Suprapubic skin (tissue), 4 donors: ENCODE measurements at regions not wholly inside any gene's neighbourhood (a gene's known extent, or its start where the extent isn't known, plus 50 kb on each side); places are given as distances from the start of the nearest gene placed in this dataset.

Experiments
- DNase-seq, 2 donors: peaks; one replicate each; pipeline ENCODE4 v3.0.0-alpha.2; 2019; ENCODE audit warnings: low spot score in 2 of 2
- H3K27ac ChIP-seq: fragments of 200-600 bp; sonication (generic); one replicate; pipeline ENCODE4 v1.5.1; 2019
- H3K27me3 ChIP-seq: fragments of 200-600 bp; sonication (generic); one replicate; pipeline ENCODE4 v1.5.1; 2019
- H3K36me3 ChIP-seq: fragments of 200-600 bp; sonication (generic); one replicate; pipeline ENCODE4 v1.5.1; 2019
- H3K4me1 ChIP-seq: fragments of 200-600 bp; sonication (generic); one replicate; pipeline ENCODE4 v1.5.1; 2019
- H3K4me3 ChIP-seq: fragments of 200-600 bp; sonication (generic); one replicate; pipeline ENCODE4 v1.5.1; 2019; ENCODE audit warnings: mild to moderate bottlenecking
- H3K9me3 ChIP-seq: fragments of 200-600 bp; sonication (generic); one replicate; pipeline ENCODE4 v1.5.1; 2019
- CTCF ChIP-seq, 2 donors: fragments of 200-600 bp in 1 of 2; fragments of 450-650 bp in 1 of 2; sonication (generic) in 1 of 2; IDR thresholded peaks; one replicate each; pipeline ENCODE4 v1.5.1; 2016 to 2019; ENCODE audit warnings: antibody characterized with exemption in 2 of 2, mild to moderate bottlenecking in 1 of 2, moderate library complexity in 1 of 2
- EP300 ChIP-seq: sonication (generic); formaldehyde crosslinking; IDR thresholded peaks from one replicate; pipeline ENCODE4 v1.6.1; 2017; ENCODE audit warnings: antibody characterized with exemption
- POLR2A ChIP-seq, 2 donors: fragments of 450-650 bp; IDR thresholded peaks; one replicate each; pipeline ENCODE4 v1.6.1; 2017; ENCODE audit warnings: antibody characterized with exemption in 2 of 2, mild to moderate bottlenecking in 2 of 2, moderate library complexity in 2 of 2
- POLR2AphosphoS5 ChIP-seq, 3 donors: sonication (generic); formaldehyde crosslinking; IDR thresholded peaks; one replicate each; pipeline ENCODE4 v1.6.1; 2017; ENCODE audit warnings: antibody characterized with exemption in 3 of 3
- WGBS: methylation state at CpG from one replicate; pipeline ENCODE4 v1.1.5; 2018; 5-methylcytosine and 5-hydroxymethylcytosine counted together

GRCh38 chr3:44109771-44110361 is 131.8 kb upstream of the TOPAZ1 start:
- peaks cover 5% of the 10 kb centered on the region for H3K4me1 ChIP-seq
- WGBS, result 74% methylated on average over 7 of the region's 7 CpGs
- H3K9me3 ChIP-seq, result no peaks in the 10 kb centered on the region
- no peaks in the 10 kb centered on the region for H3K36me3 ChIP-seq
- peaks cover 1% of the 10 kb centered on the region for H3K27me3 ChIP-seq
- TF ChIP-seq EP300 (no peak), POLR2A (IDR thresholded peaks at IDR 0.05) (no peak), POLR2AphosphoS5 (IDR thresholded peaks at IDR 0.05) (no peak), CTCF (IDR thresholded peaks at IDR 0.05) (no peak)
- no peak for DNase-seq
- no peak overlapping the region for H3K27ac ChIP-seq
- no peak overlapping the region for H3K4me3 ChIP-seq

GRCh38 chr3:44110648-44111047 is 131.0 kb upstream of the TOPAZ1 start:
- Histone ChIP-seq H3K4me1 (peaks cover 5% of the 10 kb centered on the region), H3K27me3 (peaks cover 2% of the 10 kb centered on the region), H3K9me3 (no peaks in the 10 kb centered on the region), H3K27ac (no peak overlapping the region), H3K4me3 (no peak overlapping the region), H3K36me3 (no peaks in the 10 kb centered on the region)
- no peak for DNase-seq
- TF ChIP-seq CTCF (IDR thresholded peaks at IDR 0.05), result no peak
- no peak for TF ChIP-seq POLR2A (IDR thresholded peaks at IDR 0.05)
- TF ChIP-seq EP300, result no peak
- no peak for TF ChIP-seq POLR2AphosphoS5 (IDR thresholded peaks at IDR 0.05)
- 76% methylated on average over 9 of the region's 9 CpGs for WGBS

GRCh38 chr3:44111482-44111881 is 130.2 kb upstream of the TOPAZ1 start:
- Histone ChIP-seq H3K9me3 (no peaks in the 10 kb centered on the region), H3K4me3 (no peak overlapping the region), H3K4me1 (peaks cover 4% of the 10 kb centered on the region), H3K36me3 (no peaks in the 10 kb centered on the region), H3K27ac (no peak overlapping the region), H3K27me3 (peaks cover 2% of the 10 kb centered on the region)
- DNase-seq, result no peak
- TF ChIP-seq POLR2AphosphoS5 (IDR thresholded peaks at IDR 0.05), result no peak
- TF ChIP-seq CTCF (IDR thresholded peaks at IDR 0.05), result no peak
- TF ChIP-seq EP300, result no peak
- no peak for TF ChIP-seq POLR2A (IDR thresholded peaks at IDR 0.05)
- 93% methylated on average over 2 of the region's 2 CpGs for WGBS

GRCh38 chr3:44114142-44114541 is 127.5 kb upstream of the TOPAZ1 start:
- 67% methylated on average over 7 of the region's 12 CpGs for WGBS
- H3K9me3 ChIP-seq, result no peaks in the 10 kb centered on the region
- peaks cover 6% of the 10 kb centered on the region for H3K27me3 ChIP-seq
- H3K4me1 ChIP-seq, result no peaks in the 10 kb centered on the region
- no peak overlapping the region for H3K4me3 ChIP-seq
- DNase-seq, result no peak
- H3K36me3 ChIP-seq, result no peaks in the 10 kb centered on the region
- TF ChIP-seq POLR2A (IDR thresholded peaks at IDR 0.05) (no peak), EP300 (no peak), CTCF (IDR thresholded peaks at IDR 0.05) (no peak), POLR2AphosphoS5 (IDR thresholded peaks at IDR 0.05) (no peak)
- H3K27ac ChIP-seq, result no peak overlapping the region

- no peak overlapping the region for H3K4me3 ChIP-seq
- H3K27me3 ChIP-seq, result peaks cover 6% of the 10 kb centered on the region
- WGBS, result 41% methylated on average over 2 of the region's 2 CpGs
- H3K27ac ChIP-seq, result no peak overlapping the region
- H3K4me1 ChIP-seq, result no peaks in the 10 kb centered on the region
- H3K9me3 ChIP-seq, result no peaks in the 10 kb centered on the region
- TF ChIP-seq POLR2AphosphoS5 (IDR thresholded peaks at IDR 0.05), result no peak
- no peak for TF ChIP-seq CTCF (IDR thresholded peaks at IDR 0.05)
- no peak for TF ChIP-seq POLR2A (IDR thresholded peaks at IDR 0.05)
- TF ChIP-seq EP300, result no peak
- DNase-seq, result no peak
- no peaks in the 10 kb centered on the region for H3K36me3 ChIP-seq
These were observed 124.4 kb upstream of the TOPAZ1 start for GRCh38 chr3:44117239-44117638.
